ENCODE measurements at regions not wholly inside any gene's neighbourhood (a gene's known extent, or its start where the extent isn't known, plus 50 kb on each side); places are given as distances from the start of the nearest gene placed in this dataset.

DNA sequence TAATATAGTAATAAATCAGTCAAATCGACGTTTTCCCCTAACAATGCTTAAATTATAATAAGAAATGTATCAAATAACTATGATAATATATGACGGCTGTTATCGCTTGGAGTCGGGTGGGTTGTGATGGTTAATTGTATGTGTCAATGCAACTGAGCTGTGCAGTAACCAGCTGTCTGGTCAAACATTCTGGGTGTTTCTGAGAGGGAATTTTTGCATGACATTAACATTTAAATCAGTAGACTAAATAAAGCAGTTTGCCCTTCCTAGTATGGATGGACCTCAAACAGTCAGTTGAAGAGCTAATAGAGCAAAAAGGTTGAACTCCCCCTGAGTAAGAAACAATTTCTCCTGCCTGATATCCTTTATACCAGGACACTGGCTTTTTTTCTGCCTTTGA is 96.7 kb downstream of the YIPF7 start:
- TF ChIP-seq, protein P1, sequence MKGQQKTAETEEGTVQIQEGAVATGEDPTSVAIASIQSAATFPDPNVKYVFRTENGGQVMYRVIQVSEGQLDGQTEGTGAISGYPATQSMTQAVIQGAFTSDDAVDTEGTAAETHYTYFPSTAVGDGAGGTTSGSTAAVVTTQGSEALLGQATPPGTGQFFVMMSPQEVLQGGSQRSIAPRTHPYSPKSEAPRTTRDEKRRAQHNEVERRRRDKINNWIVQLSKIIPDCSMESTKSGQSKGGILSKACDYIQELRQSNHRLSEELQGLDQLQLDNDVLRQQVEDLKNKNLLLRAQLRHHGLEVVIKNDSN (IDR thresholded peaks at IDR 0.05; ENCODE audit: borderline replicate concordance, extremely low read length, insufficient read depth, low read depth, low read length): no peak
- TF ChIP-seq GABPA (IDR thresholded peaks at IDR 0.05; ENCODE audit: low read depth): no peak
- TF ChIP-seq, protein P2, sequence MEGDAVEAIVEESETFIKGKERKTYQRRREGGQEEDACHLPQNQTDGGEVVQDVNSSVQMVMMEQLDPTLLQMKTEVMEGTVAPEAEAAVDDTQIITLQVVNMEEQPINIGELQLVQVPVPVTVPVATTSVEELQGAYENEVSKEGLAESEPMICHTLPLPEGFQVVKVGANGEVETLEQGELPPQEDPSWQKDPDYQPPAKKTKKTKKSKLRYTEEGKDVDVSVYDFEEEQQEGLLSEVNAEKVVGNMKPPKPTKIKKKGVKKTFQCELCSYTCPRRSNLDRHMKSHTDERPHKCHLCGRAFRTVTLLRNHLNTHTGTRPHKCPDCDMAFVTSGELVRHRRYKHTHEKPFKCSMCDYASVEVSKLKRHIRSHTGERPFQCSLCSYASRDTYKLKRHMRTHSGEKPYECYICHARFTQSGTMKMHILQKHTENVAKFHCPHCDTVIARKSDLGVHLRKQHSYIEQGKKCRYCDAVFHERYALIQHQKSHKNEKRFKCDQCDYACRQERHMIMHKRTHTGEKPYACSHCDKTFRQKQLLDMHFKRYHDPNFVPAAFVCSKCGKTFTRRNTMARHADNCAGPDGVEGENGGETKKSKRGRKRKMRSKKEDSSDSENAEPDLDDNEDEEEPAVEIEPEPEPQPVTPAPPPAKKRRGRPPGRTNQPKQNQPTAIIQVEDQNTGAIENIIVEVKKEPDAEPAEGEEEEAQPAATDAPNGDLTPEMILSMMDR (IDR thresholded peaks at IDR 0.05 in 2 of 3, conservative IDR thresholded peaks at IDR 0.05 in 1 of 3; ENCODE audit: control insufficient read depth in 2 of 3, extremely low read depth in 1 of 3, insufficient read depth in 1 of 3, low read depth in 3 of 3, low read length in 3 of 3): no peak
- no peak for TF ChIP-seq HDAC6 (IDR thresholded peaks at IDR 0.05; ENCODE audit: unreplicated experiment)
- no peak for TF ChIP-seq SUZ12 (IDR thresholded peaks at IDR 0.05; ENCODE audit: unreplicated experiment)
- no peak for TF ChIP-seq TBL1XR1 (IDR thresholded peaks at IDR 0.05; ENCODE audit: low read depth, low read length)
- TF ChIP-seq FOXM1 (IDR thresholded peaks at IDR 0.05; ENCODE audit: low read depth, low read length): no peak
- no peak for TF ChIP-seq KDM1A (IDR thresholded peaks at IDR 0.05; ENCODE audit: borderline replicate concordance)
- TF ChIP-seq POLR2A (IDR thresholded peaks at IDR 0.05; ENCODE audit: low read depth, low read length): no peak
- TF ChIP-seq, protein P3, sequence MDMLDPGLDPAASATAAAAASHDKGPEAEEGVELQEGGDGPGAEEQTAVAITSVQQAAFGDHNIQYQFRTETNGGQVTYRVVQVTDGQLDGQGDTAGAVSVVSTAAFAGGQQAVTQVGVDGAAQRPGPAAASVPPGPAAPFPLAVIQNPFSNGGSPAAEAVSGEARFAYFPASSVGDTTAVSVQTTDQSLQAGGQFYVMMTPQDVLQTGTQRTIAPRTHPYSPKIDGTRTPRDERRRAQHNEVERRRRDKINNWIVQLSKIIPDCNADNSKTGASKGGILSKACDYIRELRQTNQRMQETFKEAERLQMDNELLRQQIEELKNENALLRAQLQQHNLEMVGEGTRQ (IDR thresholded peaks at IDR 0.05; ENCODE audit: borderline replicate concordance, low read depth, low read length): no peak

Measured in GM12878 (cell line).